ENCODE measurements at regions not wholly inside any gene's neighbourhood (a gene's known extent, or its start where the extent isn't known, plus 50 kb on each side); places are given as distances from the start of the nearest gene placed in this dataset.

GRCh38 chr3:144947895-144948294 lies 976.3 kb downstream of the DIPK2A start (continued):
- TF ChIP-seq, protein P1, sequence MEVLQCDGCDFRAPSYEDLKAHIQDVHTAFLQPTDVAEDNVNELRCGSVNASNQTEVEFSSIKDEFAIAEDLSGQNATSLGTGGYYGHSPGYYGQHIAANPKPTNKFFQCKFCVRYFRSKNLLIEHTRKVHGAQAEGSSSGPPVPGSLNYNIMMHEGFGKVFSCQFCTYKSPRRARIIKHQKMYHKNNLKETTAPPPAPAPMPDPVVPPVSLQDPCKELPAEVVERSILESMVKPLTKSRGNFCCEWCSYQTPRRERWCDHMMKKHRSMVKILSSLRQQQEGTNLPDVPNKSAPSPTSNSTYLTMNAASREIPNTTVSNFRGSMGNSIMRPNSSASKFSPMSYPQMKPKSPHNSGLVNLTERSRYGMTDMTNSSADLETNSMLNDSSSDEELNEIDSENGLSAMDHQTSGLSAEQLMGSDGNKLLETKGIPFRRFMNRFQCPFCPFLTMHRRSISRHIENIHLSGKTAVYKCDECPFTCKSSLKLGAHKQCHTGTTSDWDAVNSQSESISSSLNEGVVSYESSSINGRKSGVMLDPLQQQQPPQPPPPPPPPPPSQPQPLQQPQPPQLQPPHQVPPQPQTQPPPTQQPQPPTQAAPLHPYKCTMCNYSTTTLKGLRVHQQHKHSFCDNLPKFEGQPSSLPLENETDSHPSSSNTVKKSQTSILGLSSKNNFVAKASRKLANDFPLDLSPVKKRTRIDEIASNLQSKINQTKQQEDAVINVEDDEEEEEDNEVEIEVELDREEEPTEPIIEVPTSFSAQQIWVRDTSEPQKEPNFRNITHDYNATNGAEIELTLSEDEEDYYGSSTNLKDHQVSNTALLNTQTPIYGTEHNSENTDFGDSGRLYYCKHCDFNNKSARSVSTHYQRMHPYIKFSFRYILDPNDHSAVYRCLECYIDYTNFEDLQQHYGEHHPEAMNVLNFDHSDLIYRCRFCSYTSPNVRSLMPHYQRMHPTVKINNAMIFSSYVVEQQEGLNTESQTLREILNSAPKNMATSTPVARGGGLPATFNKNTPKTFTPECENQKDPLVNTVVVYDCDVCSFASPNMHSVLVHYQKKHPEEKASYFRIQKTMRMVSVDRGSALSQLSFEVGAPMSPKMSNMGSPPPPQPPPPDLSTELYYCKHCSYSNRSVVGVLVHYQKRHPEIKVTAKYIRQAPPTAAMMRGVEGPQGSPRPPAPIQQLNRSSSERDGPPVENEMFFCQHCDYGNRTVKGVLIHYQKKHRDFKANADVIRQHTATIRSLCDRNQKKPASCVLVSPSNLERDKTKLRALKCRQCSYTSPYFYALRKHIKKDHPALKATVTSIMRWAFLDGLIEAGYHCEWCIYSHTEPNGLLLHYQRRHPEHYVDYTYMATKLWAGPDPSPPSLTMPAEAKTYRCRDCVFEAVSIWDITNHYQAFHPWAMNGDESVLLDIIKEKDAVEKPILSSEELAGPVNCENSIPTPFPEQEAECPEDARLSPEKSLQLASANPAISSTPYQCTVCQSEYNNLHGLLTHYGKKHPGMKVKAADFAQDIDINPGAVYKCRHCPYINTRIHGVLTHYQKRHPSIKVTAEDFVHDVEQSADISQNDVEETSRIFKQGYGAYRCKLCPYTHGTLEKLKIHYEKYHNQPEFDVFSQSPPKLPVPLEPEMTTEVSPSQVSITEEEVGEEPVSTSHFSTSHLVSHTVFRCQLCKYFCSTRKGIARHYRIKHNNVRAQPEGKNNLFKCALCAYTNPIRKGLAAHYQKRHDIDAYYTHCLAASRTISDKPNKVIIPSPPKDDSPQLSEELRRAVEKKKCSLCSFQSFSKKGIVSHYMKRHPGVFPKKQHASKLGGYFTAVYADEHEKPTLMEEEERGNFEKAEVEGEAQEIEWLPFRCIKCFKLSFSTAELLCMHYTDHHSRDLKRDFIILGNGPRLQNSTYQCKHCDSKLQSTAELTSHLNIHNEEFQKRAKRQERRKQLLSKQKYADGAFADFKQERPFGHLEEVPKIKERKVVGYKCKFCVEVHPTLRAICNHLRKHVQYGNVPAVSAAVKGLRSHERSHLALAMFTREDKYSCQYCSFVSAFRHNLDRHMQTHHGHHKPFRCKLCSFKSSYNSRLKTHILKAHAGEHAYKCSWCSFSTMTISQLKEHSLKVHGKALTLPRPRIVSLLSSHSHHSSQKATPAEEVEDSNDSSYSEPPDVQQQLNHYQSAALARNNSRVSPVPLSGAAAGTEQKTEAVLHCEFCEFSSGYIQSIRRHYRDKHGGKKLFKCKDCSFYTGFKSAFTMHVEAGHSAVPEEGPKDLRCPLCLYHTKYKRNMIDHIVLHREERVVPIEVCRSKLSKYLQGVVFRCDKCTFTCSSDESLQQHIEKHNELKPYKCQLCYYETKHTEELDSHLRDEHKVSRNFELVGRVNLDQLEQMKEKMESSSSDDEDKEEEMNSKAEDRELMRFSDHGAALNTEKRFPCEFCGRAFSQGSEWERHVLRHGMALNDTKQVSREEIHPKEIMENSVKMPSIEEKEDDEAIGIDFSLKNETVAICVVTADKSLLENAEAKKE (CRISPR knock-in tag; IDR thresholded peaks at IDR 0.05) = no peak
- TF ChIP-seq EZH2 (IDR thresholded peaks at IDR 0.05; ENCODE audit: low read depth, unreplicated experiment) (no peak), POLR2AphosphoS5 (IDR thresholded peaks at IDR 0.05; ENCODE audit: low read depth) (no peak)

DNA sequence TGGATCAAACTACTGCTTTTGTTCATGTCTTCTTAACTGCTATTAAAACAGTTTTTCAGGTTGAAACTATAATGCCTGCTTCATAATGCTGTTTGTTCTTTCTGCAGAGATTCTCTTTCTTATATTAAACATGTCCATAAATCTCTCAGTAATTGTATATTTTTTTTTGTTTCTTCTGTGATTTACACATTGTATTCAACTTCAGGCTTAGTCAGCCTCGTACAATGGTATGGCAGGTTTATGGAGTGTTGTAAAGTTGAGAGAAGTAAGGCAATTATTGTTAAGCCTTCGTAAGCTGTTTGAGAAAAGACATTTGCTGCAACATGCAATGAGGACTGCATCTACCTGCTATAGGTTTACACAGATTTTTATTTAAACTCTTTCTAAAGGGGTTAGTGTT lies 977.1 kb downstream of the DIPK2A start:
- Mint-ChIP-seq H3K27ac (no peak overlapping the region), H3K4me1 (peaks cover 5% of the 10 kb centered on the region), H3K9me3 (peaks cover 10% of the 10 kb centered on the region; the same call in 2 of the 3 replicates), H3K27me3 (ENCODE audit: insufficient read depth, low read depth, poor library complexity) (peaks cover 2% of the 10 kb centered on the region), H3K36me3 (ENCODE audit: low read depth) (peaks cover 10% of the 10 kb centered on the region; the same call in 2 of the 3 replicates), H3K4me3 (no peak overlapping the region)
- no peaks in the 10 kb centered on the region for H3K4me1 ChIP-seq (ENCODE audit: insufficient read depth)
- H3K4me3 ChIP-seq = no peak overlapping the region
- H3K79me2 ChIP-seq (replicated peaks; ENCODE audit: insufficient read depth) = no peaks in the 10 kb centered on the region
- TF ChIP-seq POLR2AphosphoS5 (IDR thresholded peaks at IDR 0.05; ENCODE audit: low read depth) (no peak), NANOG (IDR thresholded peaks at IDR 0.05; ENCODE audit: borderline replicate concordance) (no peak), EZH2 (IDR thresholded peaks at IDR 0.05; ENCODE audit: low read depth, unreplicated experiment) (no peak), ZNF114 (CRISPR knock-in tag; IDR thresholded peaks at IDR 0.05) (no peak), JUNB (IDR thresholded peaks at IDR 0.05; ENCODE audit: unreplicated experiment) (no peak), EZH2phosphoT487 (IDR thresholded peaks at IDR 0.05; ENCODE audit: unreplicated experiment) (no peak), STAT1 (IDR thresholded peaks at IDR 0.05; ENCODE audit: unreplicated experiment) (no peak)
- TF ChIP-seq, protein P2, sequence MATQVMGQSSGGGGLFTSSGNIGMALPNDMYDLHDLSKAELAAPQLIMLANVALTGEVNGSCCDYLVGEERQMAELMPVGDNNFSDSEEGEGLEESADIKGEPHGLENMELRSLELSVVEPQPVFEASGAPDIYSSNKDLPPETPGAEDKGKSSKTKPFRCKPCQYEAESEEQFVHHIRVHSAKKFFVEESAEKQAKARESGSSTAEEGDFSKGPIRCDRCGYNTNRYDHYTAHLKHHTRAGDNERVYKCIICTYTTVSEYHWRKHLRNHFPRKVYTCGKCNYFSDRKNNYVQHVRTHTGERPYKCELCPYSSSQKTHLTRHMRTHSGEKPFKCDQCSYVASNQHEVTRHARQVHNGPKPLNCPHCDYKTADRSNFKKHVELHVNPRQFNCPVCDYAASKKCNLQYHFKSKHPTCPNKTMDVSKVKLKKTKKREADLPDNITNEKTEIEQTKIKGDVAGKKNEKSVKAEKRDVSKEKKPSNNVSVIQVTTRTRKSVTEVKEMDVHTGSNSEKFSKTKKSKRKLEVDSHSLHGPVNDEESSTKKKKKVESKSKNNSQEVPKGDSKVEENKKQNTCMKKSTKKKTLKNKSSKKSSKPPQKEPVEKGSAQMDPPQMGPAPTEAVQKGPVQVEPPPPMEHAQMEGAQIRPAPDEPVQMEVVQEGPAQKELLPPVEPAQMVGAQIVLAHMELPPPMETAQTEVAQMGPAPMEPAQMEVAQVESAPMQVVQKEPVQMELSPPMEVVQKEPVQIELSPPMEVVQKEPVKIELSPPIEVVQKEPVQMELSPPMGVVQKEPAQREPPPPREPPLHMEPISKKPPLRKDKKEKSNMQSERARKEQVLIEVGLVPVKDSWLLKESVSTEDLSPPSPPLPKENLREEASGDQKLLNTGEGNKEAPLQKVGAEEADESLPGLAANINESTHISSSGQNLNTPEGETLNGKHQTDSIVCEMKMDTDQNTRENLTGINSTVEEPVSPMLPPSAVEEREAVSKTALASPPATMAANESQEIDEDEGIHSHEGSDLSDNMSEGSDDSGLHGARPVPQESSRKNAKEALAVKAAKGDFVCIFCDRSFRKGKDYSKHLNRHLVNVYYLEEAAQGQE (IDR thresholded peaks at IDR 0.05; ENCODE audit: unreplicated experiment) = no peak
- H3K9me2 ChIP-seq (ENCODE audit: insufficient read depth) = 0 out of 2 replicates have a peak, but pooled peaks cover 7% of the 10 kb centered on the region
- H3K36me3 ChIP-seq (ENCODE audit: insufficient read depth) = no peaks in the 10 kb centered on the region
- H3K27ac ChIP-seq (ENCODE audit: low read depth) = no peak overlapping the region
- H3F3A ChIP-seq (replicated peaks; ENCODE audit: low read depth) = no peaks in the 10 kb centered on the region
- no peak overlapping the region for H2AFZ ChIP-seq
- no peaks in the 10 kb centered on the region for H3K27me3 ChIP-seq (ENCODE audit: insufficient read depth)
- H4K20me1 ChIP-seq (replicated peaks; ENCODE audit: insufficient read depth) = no peaks in the 10 kb centered on the region
- H3K4me2 ChIP-seq = no peak overlapping the region
- ATAC-seq = no peak
- no peak for DNase-seq (ENCODE audit: low spot score)
